Ishikawa (cell line): ENCODE measurements at regions not wholly inside any gene's neighbourhood (a gene's known extent, or its start where the extent isn't known, plus 50 kb on each side); places are given as distances from the start of the nearest gene placed in this dataset.

Experiments
- CEBPB ChIP-seq: IDR thresholded peaks from 2 replicates; pipeline ENCODE4 v1.6.1; 2012
- CREB1 ChIP-seq: IDR thresholded peaks from 2 replicates; pipeline ENCODE4 v1.6.1; 2012; ENCODE audit warnings: low read depth
- EGR1 ChIP-seq: IDR thresholded peaks from 2 replicates; pipeline ENCODE4 v1.6.1; 2012
- EP300 ChIP-seq: IDR thresholded peaks from 2 replicates; pipeline ENCODE4 v1.6.1; 2012; ENCODE audit warnings: borderline replicate concordance
- FOXM1 ChIP-seq: IDR thresholded peaks from 2 replicates; pipeline ENCODE4 v1.6.1; 2012; ENCODE audit warnings: low read depth, borderline replicate concordance
- NFIC ChIP-seq: IDR thresholded peaks from 2 replicates; pipeline ENCODE4 v1.6.1; 2012
- RAD21 ChIP-seq: IDR thresholded peaks from 2 replicates; pipeline ENCODE4 v1.6.1; 2012; ENCODE audit warnings: low read depth
- TAF1 ChIP-seq: IDR thresholded peaks from 2 replicates; pipeline ENCODE4 v1.6.1; 2012; ENCODE audit warnings: low read depth, mild to moderate bottlenecking
- TCF12 ChIP-seq: IDR thresholded peaks from 2 replicates; pipeline ENCODE4 v1.6.1; 2012; ENCODE audit warnings: low read depth
- TEAD4 ChIP-seq: IDR thresholded peaks from 2 replicates; pipeline ENCODE4 v1.6.1; 2012
- YY1 ChIP-seq: IDR thresholded peaks from 2 replicates; pipeline ENCODE4 v1.6.1; 2012; ENCODE audit warnings: low read depth
- ZBTB7A ChIP-seq: IDR thresholded peaks from 2 replicates; pipeline ENCODE4 v1.6.1; 2012; ENCODE audit warnings: low read depth
- TF ChIP-seq, protein P1 (sequence below): IDR thresholded peaks from 2 replicates; pipeline ENCODE4 v1.6.1; 2012; ENCODE audit warnings: low read depth, mild to moderate bottlenecking
- TF ChIP-seq, protein P2 (sequence below): IDR thresholded peaks from 2 replicates; pipeline ENCODE4 v1.6.1; 2012
- TF ChIP-seq, protein P3 (sequence below): IDR thresholded peaks from 2 replicates; pipeline ENCODE4 v1.6.1; 2012

DNA sequence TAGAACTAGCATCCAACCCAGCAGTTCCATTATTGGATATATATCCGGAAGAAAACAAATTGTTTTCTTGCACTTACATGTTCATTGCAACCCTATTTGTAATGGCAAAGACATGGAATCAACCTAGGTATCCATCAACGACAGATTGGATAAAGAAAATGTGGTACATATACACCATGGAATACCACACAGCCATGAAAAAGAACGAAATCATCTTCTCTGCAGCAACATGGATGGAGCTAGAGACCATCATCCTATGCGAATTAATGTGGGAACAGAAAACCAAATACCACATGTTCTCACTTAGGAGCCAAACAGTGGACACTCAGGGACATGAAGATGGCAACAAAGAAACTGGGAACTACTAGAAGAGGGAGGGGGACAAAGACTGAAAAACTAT is 352.7 kb downstream of the CDH2 start:
- TF ChIP-seq, protein P1, sequence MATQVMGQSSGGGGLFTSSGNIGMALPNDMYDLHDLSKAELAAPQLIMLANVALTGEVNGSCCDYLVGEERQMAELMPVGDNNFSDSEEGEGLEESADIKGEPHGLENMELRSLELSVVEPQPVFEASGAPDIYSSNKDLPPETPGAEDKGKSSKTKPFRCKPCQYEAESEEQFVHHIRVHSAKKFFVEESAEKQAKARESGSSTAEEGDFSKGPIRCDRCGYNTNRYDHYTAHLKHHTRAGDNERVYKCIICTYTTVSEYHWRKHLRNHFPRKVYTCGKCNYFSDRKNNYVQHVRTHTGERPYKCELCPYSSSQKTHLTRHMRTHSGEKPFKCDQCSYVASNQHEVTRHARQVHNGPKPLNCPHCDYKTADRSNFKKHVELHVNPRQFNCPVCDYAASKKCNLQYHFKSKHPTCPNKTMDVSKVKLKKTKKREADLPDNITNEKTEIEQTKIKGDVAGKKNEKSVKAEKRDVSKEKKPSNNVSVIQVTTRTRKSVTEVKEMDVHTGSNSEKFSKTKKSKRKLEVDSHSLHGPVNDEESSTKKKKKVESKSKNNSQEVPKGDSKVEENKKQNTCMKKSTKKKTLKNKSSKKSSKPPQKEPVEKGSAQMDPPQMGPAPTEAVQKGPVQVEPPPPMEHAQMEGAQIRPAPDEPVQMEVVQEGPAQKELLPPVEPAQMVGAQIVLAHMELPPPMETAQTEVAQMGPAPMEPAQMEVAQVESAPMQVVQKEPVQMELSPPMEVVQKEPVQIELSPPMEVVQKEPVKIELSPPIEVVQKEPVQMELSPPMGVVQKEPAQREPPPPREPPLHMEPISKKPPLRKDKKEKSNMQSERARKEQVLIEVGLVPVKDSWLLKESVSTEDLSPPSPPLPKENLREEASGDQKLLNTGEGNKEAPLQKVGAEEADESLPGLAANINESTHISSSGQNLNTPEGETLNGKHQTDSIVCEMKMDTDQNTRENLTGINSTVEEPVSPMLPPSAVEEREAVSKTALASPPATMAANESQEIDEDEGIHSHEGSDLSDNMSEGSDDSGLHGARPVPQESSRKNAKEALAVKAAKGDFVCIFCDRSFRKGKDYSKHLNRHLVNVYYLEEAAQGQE, result no peak
- no peak for TF ChIP-seq YY1
- TF ChIP-seq, protein P2, sequence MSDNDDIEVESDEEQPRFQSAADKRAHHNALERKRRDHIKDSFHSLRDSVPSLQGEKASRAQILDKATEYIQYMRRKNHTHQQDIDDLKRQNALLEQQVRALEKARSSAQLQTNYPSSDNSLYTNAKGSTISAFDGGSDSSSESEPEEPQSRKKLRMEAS, result no peak
- no peak for TF ChIP-seq EP300
- no peak for TF ChIP-seq TAF1

DNA sequence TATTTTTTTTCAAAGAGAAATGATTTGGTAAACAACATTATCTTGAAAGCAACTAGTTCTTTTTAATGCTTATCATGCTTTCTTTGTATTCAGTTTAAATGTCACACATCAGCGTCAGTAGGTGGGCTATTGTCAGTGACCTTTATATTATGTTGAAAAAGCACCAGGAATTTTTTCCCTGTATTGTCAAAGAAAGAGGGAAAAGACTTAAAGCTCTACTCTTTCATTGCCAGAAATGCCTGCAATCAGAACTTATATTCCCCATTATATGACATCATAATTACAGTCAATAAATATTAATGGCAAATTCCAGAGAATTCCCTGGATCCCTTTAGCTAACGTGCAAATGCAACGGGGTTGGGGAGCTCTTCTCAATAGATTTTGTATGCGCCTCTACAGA is 353.9 kb downstream of the CDH2 start:
- no peak for TF ChIP-seq TCF12
- TF ChIP-seq, protein P1, result no peak
- no peak for TF ChIP-seq NFIC
- TF ChIP-seq EP300, result no peak
- TF ChIP-seq ZBTB7A, result no peak
- TF ChIP-seq, protein P3, sequence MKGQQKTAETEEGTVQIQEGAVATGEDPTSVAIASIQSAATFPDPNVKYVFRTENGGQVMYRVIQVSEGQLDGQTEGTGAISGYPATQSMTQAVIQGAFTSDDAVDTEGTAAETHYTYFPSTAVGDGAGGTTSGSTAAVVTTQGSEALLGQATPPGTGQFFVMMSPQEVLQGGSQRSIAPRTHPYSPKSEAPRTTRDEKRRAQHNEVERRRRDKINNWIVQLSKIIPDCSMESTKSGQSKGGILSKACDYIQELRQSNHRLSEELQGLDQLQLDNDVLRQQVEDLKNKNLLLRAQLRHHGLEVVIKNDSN, result no peak
- TF ChIP-seq EGR1, result no peak
- TF ChIP-seq RAD21, result no peak
- no peak for TF ChIP-seq CREB1
- no peak for TF ChIP-seq TEAD4
- no peak for TF ChIP-seq YY1
- TF ChIP-seq FOXM1, result no peak
- TF ChIP-seq TAF1, result no peak
- TF ChIP-seq CEBPB, result no peak
- TF ChIP-seq, protein P2, result no peak

DNA sequence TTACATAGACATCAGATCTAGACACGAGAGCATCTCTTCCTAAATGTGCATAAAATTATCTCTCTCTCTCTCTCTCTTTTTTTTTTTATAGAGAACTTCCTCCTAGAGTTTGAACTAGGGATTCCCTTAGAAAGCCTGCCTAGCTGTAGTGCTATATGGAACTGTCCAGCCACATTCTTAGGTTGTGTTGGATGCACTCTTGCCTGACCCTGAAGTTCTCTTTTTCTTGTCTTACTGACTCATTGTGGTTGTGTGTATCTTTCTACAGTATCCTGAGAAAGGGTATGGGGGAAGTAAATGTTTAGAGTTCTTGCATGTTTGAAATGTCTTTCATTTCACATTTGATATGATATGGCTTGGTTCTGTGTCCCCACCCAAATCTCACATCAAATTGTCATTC is 368.2 kb downstream of the CDH2 start:
- TF ChIP-seq, protein P1, result peak; percentile 26; the same call in 1 of the 2 replicates
- TF ChIP-seq, protein P2, result no peak
- TF ChIP-seq, protein P3, result no peak

DNA sequence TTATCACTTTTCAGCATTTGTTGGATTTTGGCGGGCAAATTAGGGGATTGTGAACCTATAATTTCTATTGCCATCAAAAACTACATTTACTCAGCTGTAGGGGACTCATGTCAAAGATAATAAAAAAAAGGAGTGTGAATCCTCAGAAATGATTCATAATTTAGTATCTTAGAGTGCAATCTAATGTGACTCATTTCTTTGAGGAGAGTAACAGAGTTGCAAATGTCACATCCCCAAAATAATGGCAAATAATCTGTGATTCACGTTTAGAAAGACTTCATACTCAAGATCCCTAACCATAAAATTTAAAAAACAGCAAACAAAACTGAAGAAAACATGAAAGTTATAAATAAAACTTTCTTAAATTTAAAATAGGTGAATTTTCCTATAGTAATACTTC is 373.0 kb downstream of the CDH2 start:
- no peak for TF ChIP-seq FOXM1
- no peak for TF ChIP-seq TAF1
- TF ChIP-seq, protein P1, result no peak
